ENCODE measurements at regions not wholly inside any gene's neighbourhood (a gene's known extent, or its start where the extent isn't known, plus 50 kb on each side); places are given as distances from the start of the nearest gene placed in this dataset.

DNA sequence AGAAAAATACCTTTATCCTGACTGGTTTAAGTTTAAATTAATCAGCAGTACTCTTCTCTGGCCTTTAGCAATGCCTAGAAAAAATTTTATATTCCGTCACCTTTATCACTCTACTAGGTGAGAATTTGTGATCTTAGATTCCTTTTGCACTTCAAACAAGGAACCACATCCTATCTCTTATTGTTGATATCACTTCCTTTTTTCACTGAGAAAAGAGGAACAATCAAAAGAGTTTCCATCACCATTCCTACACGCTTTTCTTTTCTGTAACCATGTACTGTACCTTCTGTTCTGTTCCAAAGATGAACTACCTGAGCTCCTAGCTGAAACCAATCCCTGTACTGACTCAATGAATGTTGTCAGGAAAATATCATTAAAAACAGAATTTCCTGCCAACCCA, 1379.0 kb upstream of the MIR17HG start (continued):
- TF ChIP-seq ZNF518A (tag by site-specific recombination; conservative IDR thresholded peaks at IDR 0.05; ENCODE audit: low read depth), result no peak
- no peak for TF ChIP-seq ZNF266 (tag by site-specific recombination; IDR thresholded peaks at IDR 0.05; ENCODE audit: low read depth)
- TF ChIP-seq ZNF175 (tag by site-specific recombination; IDR thresholded peaks at IDR 0.05), result no peak
- TF ChIP-seq ZNF223 (tag by site-specific recombination; IDR thresholded peaks at IDR 0.05), result no peak

DNA sequence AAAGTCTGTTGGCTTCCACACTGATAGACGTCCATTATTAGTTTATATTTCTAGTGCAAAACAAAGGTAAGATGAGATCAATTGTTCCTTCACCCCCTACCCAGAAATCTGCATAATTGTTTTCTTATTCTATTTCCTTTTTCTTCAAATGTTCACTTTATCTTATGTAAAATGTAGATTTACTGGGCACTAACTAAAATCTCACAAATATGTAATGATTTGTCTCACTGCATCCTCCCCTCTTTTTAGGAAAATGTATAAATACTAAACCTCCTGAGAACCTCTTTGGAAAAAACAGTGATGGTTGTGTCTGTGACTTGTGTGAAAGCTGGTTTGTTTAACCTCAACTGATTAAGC, 1377.2 kb upstream of the MIR17HG start:
- H3K27ac ChIP-seq (ENCODE audit: extremely low read depth, low read depth, low read length), result no peak overlapping the region
- TF ChIP-seq ZNF433 (tag by site-specific recombination; IDR thresholded peaks at IDR 0.05; ENCODE audit: low read depth) (no peak), HOXA7 (CRISPR knock-in tag; IDR thresholded peaks at IDR 0.05; ENCODE audit: borderline replicate concordance) (no peak), ZNF544 (tag by site-specific recombination; IDR thresholded peaks at IDR 0.05) (no peak), ZBTB20 (tag by site-specific recombination; IDR thresholded peaks at IDR 0.05) (no peak), GLIS1 (tag by site-specific recombination; IDR thresholded peaks at IDR 0.05) (no peak)
- no peaks in the 10 kb centered on the region for H3K36me3 ChIP-seq (ENCODE audit: control insufficient read depth in 2 of 2, insufficient read depth in 1 of 2, low read length in 2 of 2)
- no peaks in the 10 kb centered on the region for H3K9me3 ChIP-seq (ENCODE audit: control insufficient read depth, insufficient read depth, low read depth, low read length)
- POLR2A ChIA-PET, result no interaction called here
- no peak overlapping the region for H3K4me3 ChIP-seq (ENCODE audit: low read depth, low read length)
- CTCF ChIA-PET, result no interaction called here
- no peaks in the 10 kb centered on the region for H3K4me1 ChIP-seq (ENCODE audit: control insufficient read depth, insufficient read depth, low read length)

DNA sequence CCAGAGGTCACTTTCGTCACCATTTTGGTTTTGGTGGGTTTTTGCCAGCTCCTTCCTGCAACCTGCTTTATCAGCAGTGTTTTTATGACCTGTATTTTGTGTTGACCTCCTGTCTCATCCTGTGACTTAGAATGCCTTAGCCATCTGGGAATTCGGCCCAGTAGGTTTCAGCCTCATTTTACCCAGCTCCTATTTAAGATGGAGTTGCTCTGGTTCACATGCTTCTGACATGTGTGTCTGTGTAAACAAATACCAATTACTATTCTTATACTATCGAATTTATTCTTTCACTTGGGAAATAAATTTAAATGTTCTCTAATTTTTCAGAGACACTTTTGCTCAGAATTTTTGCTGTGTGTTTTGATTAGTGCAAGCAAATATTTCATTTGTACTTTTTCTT, 1370.3 kb upstream of the MIR17HG start:
- H3K27ac ChIP-seq (ENCODE audit: extremely low read depth, low read depth, low read length), result no peak overlapping the region
- H3K4me1 ChIP-seq (ENCODE audit: control insufficient read depth, insufficient read depth, low read length), result no peaks in the 10 kb centered on the region
- CTCF ChIA-PET, result no interaction called here
- no peaks in the 10 kb centered on the region for H3K9me3 ChIP-seq (ENCODE audit: control insufficient read depth, insufficient read depth, low read depth, low read length)
- TF ChIP-seq ZNF175 (tag by site-specific recombination; IDR thresholded peaks at IDR 0.05), result no peak
- no peak for TF ChIP-seq ZNF138 (tag by site-specific recombination; IDR thresholded peaks at IDR 0.05; ENCODE audit: borderline replicate concordance)
- TF ChIP-seq ZNF558 (tag by site-specific recombination; IDR thresholded peaks at IDR 0.05), result no peak
- no peak for TF ChIP-seq ZNF514 (tag by site-specific recombination; IDR thresholded peaks at IDR 0.05)
- TF ChIP-seq, protein P1, sequence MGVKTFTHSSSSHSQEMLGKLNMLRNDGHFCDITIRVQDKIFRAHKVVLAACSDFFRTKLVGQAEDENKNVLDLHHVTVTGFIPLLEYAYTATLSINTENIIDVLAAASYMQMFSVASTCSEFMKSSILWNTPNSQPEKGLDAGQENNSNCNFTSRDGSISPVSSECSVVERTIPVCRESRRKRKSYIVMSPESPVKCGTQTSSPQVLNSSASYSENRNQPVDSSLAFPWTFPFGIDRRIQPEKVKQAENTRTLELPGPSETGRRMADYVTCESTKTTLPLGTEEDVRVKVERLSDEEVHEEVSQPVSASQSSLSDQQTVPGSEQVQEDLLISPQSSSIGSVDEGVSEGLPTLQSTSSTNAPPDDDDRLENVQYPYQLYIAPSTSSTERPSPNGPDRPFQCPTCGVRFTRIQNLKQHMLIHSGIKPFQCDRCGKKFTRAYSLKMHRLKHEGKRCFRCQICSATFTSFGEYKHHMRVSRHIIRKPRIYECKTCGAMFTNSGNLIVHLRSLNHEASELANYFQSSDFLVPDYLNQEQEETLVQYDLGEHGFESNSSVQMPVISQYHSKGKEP (tag by site-specific recombination; IDR thresholded peaks at IDR 0.05), result no peak
- no peak for TF ChIP-seq GFI1B (tag by site-specific recombination; IDR thresholded peaks at IDR 0.05)
- POLR2A ChIA-PET, result no interaction called here
- H3K36me3 ChIP-seq (ENCODE audit: control insufficient read depth in 2 of 2, insufficient read depth in 1 of 2, low read length in 2 of 2), result no peaks in the 10 kb centered on the region
- no peak overlapping the region for H3K4me3 ChIP-seq (ENCODE audit: low read depth, low read length)

DNA sequence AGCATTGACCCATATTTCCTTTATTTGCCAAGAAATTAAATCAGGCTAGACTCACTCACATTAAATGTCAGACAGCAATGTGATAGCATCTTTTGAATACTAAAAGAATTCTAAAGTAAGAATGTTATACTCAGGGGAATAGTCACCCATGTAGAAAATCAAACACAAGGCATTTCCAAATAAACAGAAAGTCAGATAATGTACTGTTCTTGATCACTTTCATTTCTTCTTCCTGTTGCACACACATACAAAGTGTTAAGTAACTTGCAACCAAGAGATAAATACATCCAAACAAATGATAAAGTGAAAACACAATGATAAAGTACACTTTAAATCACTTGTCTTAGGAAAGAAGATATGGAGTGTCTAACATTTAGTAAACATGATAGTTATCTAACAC, 1366.6 kb upstream of the MIR17HG start:
- CTCF ChIA-PET, result no interaction called here
- TF ChIP-seq TCF7L2 (IDR thresholded peaks at IDR 0.05; ENCODE audit: borderline replicate concordance, low read depth, low read length), result peak; percentile 75; the same call in 1 of the 2 replicates
- no peak for TF ChIP-seq ZNF558 (tag by site-specific recombination; IDR thresholded peaks at IDR 0.05)
- POLR2A ChIA-PET, result no interaction called here

More for the DNA sequence above, 1366.6 kb upstream of the MIR17HG start:
- Histone ChIP-seq H3K9me3 (ENCODE audit: control insufficient read depth, insufficient read depth, low read depth, low read length) (no peaks in the 10 kb centered on the region), H3K27ac (ENCODE audit: extremely low read depth, low read depth, low read length) (no peak overlapping the region), H3K4me1 (ENCODE audit: control insufficient read depth, insufficient read depth, low read length) (no peaks in the 10 kb centered on the region), H3K4me3 (ENCODE audit: low read depth, low read length) (no peak overlapping the region), H3K36me3 (ENCODE audit: control insufficient read depth in 2 of 2, insufficient read depth in 1 of 2, low read length in 2 of 2) (no peaks in the 10 kb centered on the region)

All from HEK293 (cell line).